Endometrium (tissue), 2 donors: ENCODE measurements at regions not wholly inside any gene's neighbourhood (a gene's known extent, or its start where the extent isn't known, plus 50 kb on each side); places are given as distances from the start of the nearest gene placed in this dataset.
A peak's percentile ranks its signal among the peaks of the same experiment; 100 is the strongest.
"Not testable (repeated sequence)": the region's sequence is repeated elsewhere in the genome, so short reads cannot be mapped to it uniquely, and the experiment has no call there.

Source experiments
- FAIRE-seq: peaks from 2 replicates; lab custom pipeline; 2012; peaks lifted over from hg19 to GRCh38; lab: Jason Lieb, UNC
- donor health status: control.
- donor health status: control.

- FAIRE-seq = no peak
Measured at GRCh38 chr6:92271091-92271490, 1148.3 kb downstream of the EPHA7 start.

- FAIRE-seq = no peak
Measured at GRCh38 chr6:92270365-92270764, 1149.0 kb downstream of the EPHA7 start.

- no peak for FAIRE-seq
Measured at GRCh38 chr6:92267335-92267734, 1152.0 kb downstream of the EPHA7 start.

- no peak for FAIRE-seq
Measured at GRCh38 chr6:92263864-92264263, 1155.5 kb downstream of the EPHA7 start.

- peak; percentile 39 for FAIRE-seq
Measured at GRCh38 chr6:92259171-92259570, 1160.2 kb downstream of the EPHA7 start.

GRCh38 chr6:92243315-92243714 lies 1176.0 kb downstream of the EPHA7 start:
- no peak for FAIRE-seq

GRCh38 chr6:92231171-92231701 lies 1188.1 kb downstream of the EPHA7 start:
- no peak for FAIRE-seq

GRCh38 chr6:92219987-92220386 lies 1199.4 kb downstream of the EPHA7 start:
- not testable (repeated sequence) for FAIRE-seq

- no peak for FAIRE-seq
Measured at GRCh38 chr6:92216717-92217116, 1202.6 kb downstream of the EPHA7 start.

GRCh38 chr6:92201618-92202017 lies 1217.7 kb downstream of the EPHA7 start:
- FAIRE-seq = no peak

- FAIRE-seq = no peak
Measured at GRCh38 chr6:92196325-92196724, 1223.0 kb downstream of the EPHA7 start.

GRCh38 chr6:92195796-92196195 lies 1223.6 kb downstream of the EPHA7 start:
- no peak for FAIRE-seq

GRCh38 chr6:92188016-92188415 lies 1231.3 kb downstream of the EPHA7 start:
- no peak for FAIRE-seq

- no peak for FAIRE-seq
Measured at GRCh38 chr6:92184933-92185332, 1234.4 kb downstream of the EPHA7 start.

GRCh38 chr6:92181347-92181746 lies 1238.0 kb downstream of the EPHA7 start:
- no peak for FAIRE-seq

GRCh38 chr6:92180090-92180489 lies 1239.3 kb downstream of the EPHA7 start:
- FAIRE-seq = peak; percentile 21

GRCh38 chr6:92176666-92177065 lies 1242.7 kb downstream of the EPHA7 start:
- FAIRE-seq = no peak

- FAIRE-seq = no peak
Measured at GRCh38 chr6:92174398-92175073, 1244.8 kb downstream of the EPHA7 start.

GRCh38 chr6:92169506-92169905 lies 1249.9 kb downstream of the EPHA7 start:
- no peak for FAIRE-seq

GRCh38 chr6:92166666-92167065 lies 1252.7 kb downstream of the EPHA7 start:
- FAIRE-seq = no peak

- no peak for FAIRE-seq
Measured at GRCh38 chr6:92161953-92162352, 1257.4 kb downstream of the EPHA7 start.

- FAIRE-seq = no peak
Measured at GRCh38 chr6:92160226-92160625, 1259.1 kb downstream of the EPHA7 start.

- no peak for FAIRE-seq
Measured at GRCh38 chr6:92159046-92159445, 1260.3 kb downstream of the EPHA7 start.

GRCh38 chr6:92150553-92150952 lies 1268.8 kb downstream of the EPHA7 start:
- no peak for FAIRE-seq
